ENCODE measurements at regions not wholly inside any gene's neighbourhood (a gene's known extent, or its start where the extent isn't known, plus 50 kb on each side); places are given as distances from the start of the nearest gene placed in this dataset.

- H3K27me3 Mint-ChIP-seq, result no peaks in the 10 kb centered on the region
- H3K27ac ChIP-seq (ENCODE audit: insufficient read depth, low read length, poor library complexity, severe bottlenecking), result no peak overlapping the region
Measured at GRCh38 chr2:128651000-128651399, 332.3 kb upstream of the HS6ST1 start.

GRCh38 chr2:128654408-128654807, 335.7 kb upstream of the HS6ST1 start:
- Histone ChIP-seq H3K27me3 (ENCODE audit: control insufficient read depth, insufficient read depth, low read length) (no peaks in the 10 kb centered on the region), H3K4me3 (ENCODE audit: low read depth, low read length) (no peak overlapping the region), H3K4me1 (ENCODE audit: control insufficient read depth, insufficient read depth, low read length, poor library complexity, severe bottlenecking) (no peaks in the 10 kb centered on the region), H3K9me3 (ENCODE audit: control insufficient read depth in 2 of 2, low read length in 2 of 2) (no peaks in the 10 kb centered on the region), H3K27ac (ENCODE audit: insufficient read depth, low read length, poor library complexity, severe bottlenecking) (no peak overlapping the region), H3K36me3 (ENCODE audit: control insufficient read depth, insufficient read depth, low read length) (no peaks in the 10 kb centered on the region)
- H3K27me3 Mint-ChIP-seq, result no peaks in the 10 kb centered on the region
- no peak overlapping the region for H3K27ac Mint-ChIP-seq
- DNase-seq, result peak in 1 of 3 donors; percentile 6
- peaks cover 0 to 4% (median 0%) of the 10 kb centered on the region in 7 donors for H3K9me3 Mint-ChIP-seq
- no peak overlapping the region for H3K4me3 Mint-ChIP-seq
- no peaks in the 10 kb centered on the region for H3K36me3 Mint-ChIP-seq
- ATAC-seq (ENCODE audit: low read depth in 2 of 2), result no peak
- peaks cover 0 to 5% (median under 1%) of the 10 kb centered on the region in 4 donors for H3K4me1 Mint-ChIP-seq

More at GRCh38 chr2:128651000-128651399, 332.3 kb upstream of the HS6ST1 start:
- Histone ChIP-seq H3K4me1 (ENCODE audit: control insufficient read depth, insufficient read depth, low read length, poor library complexity, severe bottlenecking) (no peaks in the 10 kb centered on the region), H3K27me3 (ENCODE audit: control insufficient read depth, insufficient read depth, low read length) (no peaks in the 10 kb centered on the region), H3K36me3 (ENCODE audit: control insufficient read depth, insufficient read depth, low read length) (no peaks in the 10 kb centered on the region), H3K9me3 (ENCODE audit: control insufficient read depth in 2 of 2, low read length in 2 of 2) (no peaks in the 10 kb centered on the region), H3K4me3 (ENCODE audit: low read depth, low read length) (no peak overlapping the region)
- DNase-seq (no peak), ATAC-seq (ENCODE audit: low read depth in 2 of 2) (no peak)
- no peak overlapping the region for H3K27ac Mint-ChIP-seq
- peaks cover 0 to 4% (median 0%) of the 10 kb centered on the region in 7 donors for H3K9me3 Mint-ChIP-seq
- H3K4me3 Mint-ChIP-seq, result no peak overlapping the region
- peaks cover 0 to 5% (median under 1%) of the 10 kb centered on the region in 4 donors for H3K4me1 Mint-ChIP-seq
- H3K36me3 Mint-ChIP-seq, result no peaks in the 10 kb centered on the region

GRCh38 chr2:128660836-128661235, 342.2 kb upstream of the HS6ST1 start:
- Mint-ChIP-seq H3K27ac (no peak overlapping the region), H3K36me3 (no peaks in the 10 kb centered on the region), H3K9me3 (peaks cover 0 to 1% (median 0%) of the 10 kb centered on the region in 7 donors), H3K4me3 (no peak overlapping the region), H3K27me3 (peaks cover 12% of the 10 kb centered on the region), H3K4me1 (no peaks in the 10 kb centered on the region)
- Histone ChIP-seq H3K9me3 (ENCODE audit: control insufficient read depth in 2 of 2, low read length in 2 of 2) (no peaks in the 10 kb centered on the region), H3K27me3 (ENCODE audit: control insufficient read depth, insufficient read depth, low read length) (no peaks in the 10 kb centered on the region), H3K36me3 (ENCODE audit: control insufficient read depth, insufficient read depth, low read length) (no peaks in the 10 kb centered on the region), H3K27ac (ENCODE audit: insufficient read depth, low read length, poor library complexity, severe bottlenecking) (no peak overlapping the region), H3K4me1 (ENCODE audit: control insufficient read depth, insufficient read depth, low read length, poor library complexity, severe bottlenecking) (no peaks in the 10 kb centered on the region), H3K4me3 (ENCODE audit: low read depth, low read length) (no peak overlapping the region)
- DNase-seq, result no peak
- ATAC-seq (ENCODE audit: low read depth in 2 of 2), result no peak

- no peaks in the 10 kb centered on the region for H3K36me3 Mint-ChIP-seq
- H3K4me3 ChIP-seq (ENCODE audit: low read depth, low read length), result no peak overlapping the region
- no peak overlapping the region for H3K27ac ChIP-seq (ENCODE audit: insufficient read depth, low read length, poor library complexity, severe bottlenecking)
- H3K4me3 Mint-ChIP-seq, result no peak overlapping the region
- no peaks in the 10 kb centered on the region for H3K36me3 ChIP-seq (ENCODE audit: control insufficient read depth, insufficient read depth, low read length)
- no peaks in the 10 kb centered on the region for H3K27me3 ChIP-seq (ENCODE audit: control insufficient read depth, insufficient read depth, low read length)
- no peaks in the 10 kb centered on the region for H3K4me1 ChIP-seq (ENCODE audit: control insufficient read depth, insufficient read depth, low read length, poor library complexity, severe bottlenecking)
- no peak for ATAC-seq (ENCODE audit: low read depth in 2 of 2)
- H3K27me3 Mint-ChIP-seq, result peaks cover 12% of the 10 kb centered on the region
- peaks cover 0 to 1% (median 0%) of the 10 kb centered on the region in 7 donors for H3K9me3 Mint-ChIP-seq
- no peak for DNase-seq
- H3K9me3 ChIP-seq (ENCODE audit: control insufficient read depth in 2 of 2, low read length in 2 of 2), result no peaks in the 10 kb centered on the region
- H3K27ac Mint-ChIP-seq, result no peak overlapping the region
- H3K4me1 Mint-ChIP-seq, result no peaks in the 10 kb centered on the region
Measured at GRCh38 chr2:128661311-128661710, 342.6 kb upstream of the HS6ST1 start.

GRCh38 chr2:128662051-128662471, 343.4 kb upstream of the HS6ST1 start:
- Mint-ChIP-seq H3K9me3 (peaks cover 0 to 1% (median 0%) of the 10 kb centered on the region in 7 donors), H3K36me3 (no peaks in the 10 kb centered on the region), H3K27ac (no peak overlapping the region), H3K4me3 (no peak overlapping the region), H3K4me1 (no peaks in the 10 kb centered on the region), H3K27me3 (peaks cover 12% of the 10 kb centered on the region)
- no peaks in the 10 kb centered on the region for H3K27me3 ChIP-seq (ENCODE audit: control insufficient read depth, insufficient read depth, low read length)
- H3K4me3 ChIP-seq (ENCODE audit: low read depth, low read length), result no peak overlapping the region
- H3K27ac ChIP-seq (ENCODE audit: insufficient read depth, low read length, poor library complexity, severe bottlenecking), result no peak overlapping the region
- no peaks in the 10 kb centered on the region for H3K4me1 ChIP-seq (ENCODE audit: control insufficient read depth, insufficient read depth, low read length, poor library complexity, severe bottlenecking)
- H3K36me3 ChIP-seq (ENCODE audit: control insufficient read depth, insufficient read depth, low read length), result no peaks in the 10 kb centered on the region
- no peaks in the 10 kb centered on the region for H3K9me3 ChIP-seq (ENCODE audit: control insufficient read depth in 2 of 2, low read length in 2 of 2)
- no peak for ATAC-seq (ENCODE audit: low read depth in 2 of 2)
- DNase-seq, result no peak

GRCh38 chr2:128663371-128664050, 344.8 kb upstream of the HS6ST1 start:
- no peak for DNase-seq
- Histone ChIP-seq H3K27ac (ENCODE audit: insufficient read depth, low read length, poor library complexity, severe bottlenecking) (no peak overlapping the region), H3K4me3 (ENCODE audit: low read depth, low read length) (no peak overlapping the region), H3K4me1 (ENCODE audit: control insufficient read depth, insufficient read depth, low read length, poor library complexity, severe bottlenecking) (no peaks in the 10 kb centered on the region), H3K36me3 (ENCODE audit: control insufficient read depth, insufficient read depth, low read length) (no peaks in the 10 kb centered on the region), H3K9me3 (ENCODE audit: control insufficient read depth in 2 of 2, low read length in 2 of 2) (no peaks in the 10 kb centered on the region), H3K27me3 (ENCODE audit: control insufficient read depth, insufficient read depth, low read length) (no peaks in the 10 kb centered on the region)
- no peak for ATAC-seq (ENCODE audit: low read depth in 2 of 2)
- Mint-ChIP-seq H3K27me3 (peaks cover 12% of the 10 kb centered on the region), H3K27ac (no peak overlapping the region), H3K9me3 (peaks cover 0 to 1% (median 0%) of the 10 kb centered on the region in 7 donors), H3K36me3 (no peaks in the 10 kb centered on the region), H3K4me3 (no peak overlapping the region), H3K4me1 (no peaks in the 10 kb centered on the region)

- Mint-ChIP-seq H3K27me3 (peaks cover 12% of the 10 kb centered on the region), H3K36me3 (no peaks in the 10 kb centered on the region), H3K27ac (no peak overlapping the region), H3K4me1 (no peaks in the 10 kb centered on the region), H3K9me3 (peaks cover 0 to 1% (median 0%) of the 10 kb centered on the region in 7 donors), H3K4me3 (no peak overlapping the region)
- no peak for DNase-seq
- Histone ChIP-seq H3K27ac (ENCODE audit: insufficient read depth, low read length, poor library complexity, severe bottlenecking) (no peak overlapping the region), H3K9me3 (ENCODE audit: control insufficient read depth in 2 of 2, low read length in 2 of 2) (no peaks in the 10 kb centered on the region), H3K36me3 (ENCODE audit: control insufficient read depth, insufficient read depth, low read length) (no peaks in the 10 kb centered on the region), H3K4me1 (ENCODE audit: control insufficient read depth, insufficient read depth, low read length, poor library complexity, severe bottlenecking) (no peaks in the 10 kb centered on the region), H3K4me3 (ENCODE audit: low read depth, low read length) (no peak overlapping the region), H3K27me3 (ENCODE audit: control insufficient read depth, insufficient read depth, low read length) (no peaks in the 10 kb centered on the region)
- ATAC-seq (ENCODE audit: low read depth in 2 of 2), result no peak
Measured at GRCh38 chr2:128664499-128664971, 345.9 kb upstream of the HS6ST1 start.

- no peaks in the 10 kb centered on the region for H3K27me3 ChIP-seq (ENCODE audit: control insufficient read depth, insufficient read depth, low read length)
- no peaks in the 10 kb centered on the region for H3K9me3 ChIP-seq (ENCODE audit: control insufficient read depth in 2 of 2, low read length in 2 of 2)
- peaks cover 0 to 1% (median 0%) of the 10 kb centered on the region in 7 donors for H3K9me3 Mint-ChIP-seq
- H3K4me1 Mint-ChIP-seq, result no peaks in the 10 kb centered on the region
- ATAC-seq (ENCODE audit: low read depth in 2 of 2) (no peak), DNase-seq (no peak)
- peaks cover 12% of the 10 kb centered on the region for H3K27me3 Mint-ChIP-seq
- no peak overlapping the region for H3K27ac ChIP-seq (ENCODE audit: insufficient read depth, low read length, poor library complexity, severe bottlenecking)
- H3K4me1 ChIP-seq (ENCODE audit: control insufficient read depth, insufficient read depth, low read length, poor library complexity, severe bottlenecking), result no peaks in the 10 kb centered on the region
- no peaks in the 10 kb centered on the region for H3K36me3 ChIP-seq (ENCODE audit: control insufficient read depth, insufficient read depth, low read length)
- H3K4me3 Mint-ChIP-seq, result no peak overlapping the region
- H3K4me3 ChIP-seq (ENCODE audit: low read depth, low read length), result no peak overlapping the region
- H3K36me3 Mint-ChIP-seq, result no peaks in the 10 kb centered on the region
- H3K27ac Mint-ChIP-seq, result no peak overlapping the region
Measured at GRCh38 chr2:128665113-128665512, 346.4 kb upstream of the HS6ST1 start.

Data from CD4-positive, CD25-positive, alpha-beta regulatory T cell (primary cell).